ENCODE measurements at regions not wholly inside any gene's neighbourhood (a gene's known extent, or its start where the extent isn't known, plus 50 kb on each side); places are given as distances from the start of the nearest gene placed in this dataset.

- TF ChIP-seq GATA1 (IDR thresholded peaks at IDR 0.05; ENCODE audit: low read depth, low read length) (no peak), POLR2A (IDR thresholded peaks at IDR 0.05; ENCODE audit: low read length) (no peak)
These were observed 520.1 kb downstream of the RMST start for GRCh38 chr12:97982684-97983083.
